Gastroesophageal sphincter (tissue), 3 donors: ENCODE measurements at regions not wholly inside any gene's neighbourhood (a gene's known extent, or its start where the extent isn't known, plus 50 kb on each side); places are given as distances from the start of the nearest gene placed in this dataset.

ENCODE experiments used
- CTCF ChIP-seq, 4 experiments: fragments of 200-600 bp in 2 of 4; fragments of 450-650 bp in 2 of 4; sonication (generic) in 1 of 4; IDR thresholded peaks; one replicate each; pipeline ENCODE4 v1.5.1; 2017 to 2019; ENCODE audit warnings: antibody characterized with exemption in 4 of 4, mild to moderate bottlenecking in 2 of 4, moderate library complexity in 2 of 4
- EP300 ChIP-seq: sonication (generic); formaldehyde crosslinking; IDR thresholded peaks from one replicate; pipeline ENCODE4 v1.6.1; 2017; ENCODE audit warnings: antibody characterized with exemption, mild to moderate bottlenecking
- POLR2A ChIP-seq, 2 donors: fragments of 450-650 bp; IDR thresholded peaks; one replicate each; pipeline ENCODE4 v1.6.1; 2017; ENCODE audit warnings: antibody characterized with exemption in 2 of 2, mild to moderate bottlenecking in 2 of 2, moderate library complexity in 1 of 2

- TF ChIP-seq CTCF (IDR thresholded peaks at IDR 0.05) (no peak), POLR2A (IDR thresholded peaks at IDR 0.05) (no peak), EP300 (no peak)
Observed at GRCh38 chr4:138297743-138298405, 55.7 kb upstream of the SLC7A11 start.
